Kasumi-1 (cell line): ENCODE measurements at regions not wholly inside any gene's neighbourhood (a gene's known extent, or its start where the extent isn't known, plus 50 kb on each side); places are given as distances from the start of the nearest gene placed in this dataset.

Experiments
- DNase-seq, 2 experiments: peaks; one replicate each; lab custom pipeline; 2025; lab: John Stamatoyannopoulos, UW

- DNase-seq, result no peak
Observed at GRCh38 chr16:54577651-54578128, 291.1 kb upstream of the IRX3 start.

DNA sequence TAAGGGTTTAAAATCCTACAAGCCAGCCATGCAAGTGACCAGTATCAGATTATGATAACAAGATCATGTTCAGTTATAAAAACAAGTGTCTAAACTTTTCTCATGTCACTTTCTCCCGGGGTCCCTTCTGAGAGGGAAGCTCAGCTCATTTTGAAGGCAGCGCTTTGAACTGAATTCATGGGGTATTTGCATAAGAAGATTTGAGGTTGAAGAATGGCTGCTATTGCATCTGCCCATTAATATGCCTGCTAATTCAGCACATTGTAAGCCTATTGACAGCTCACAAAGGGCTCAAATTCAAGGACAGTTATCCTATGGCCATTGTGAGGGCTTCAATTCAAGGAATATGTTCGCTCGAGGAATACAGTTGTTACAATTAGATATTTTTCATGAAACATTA, 290.2 kb upstream of the IRX3 start:
- DNase-seq, result no peak

DNA sequence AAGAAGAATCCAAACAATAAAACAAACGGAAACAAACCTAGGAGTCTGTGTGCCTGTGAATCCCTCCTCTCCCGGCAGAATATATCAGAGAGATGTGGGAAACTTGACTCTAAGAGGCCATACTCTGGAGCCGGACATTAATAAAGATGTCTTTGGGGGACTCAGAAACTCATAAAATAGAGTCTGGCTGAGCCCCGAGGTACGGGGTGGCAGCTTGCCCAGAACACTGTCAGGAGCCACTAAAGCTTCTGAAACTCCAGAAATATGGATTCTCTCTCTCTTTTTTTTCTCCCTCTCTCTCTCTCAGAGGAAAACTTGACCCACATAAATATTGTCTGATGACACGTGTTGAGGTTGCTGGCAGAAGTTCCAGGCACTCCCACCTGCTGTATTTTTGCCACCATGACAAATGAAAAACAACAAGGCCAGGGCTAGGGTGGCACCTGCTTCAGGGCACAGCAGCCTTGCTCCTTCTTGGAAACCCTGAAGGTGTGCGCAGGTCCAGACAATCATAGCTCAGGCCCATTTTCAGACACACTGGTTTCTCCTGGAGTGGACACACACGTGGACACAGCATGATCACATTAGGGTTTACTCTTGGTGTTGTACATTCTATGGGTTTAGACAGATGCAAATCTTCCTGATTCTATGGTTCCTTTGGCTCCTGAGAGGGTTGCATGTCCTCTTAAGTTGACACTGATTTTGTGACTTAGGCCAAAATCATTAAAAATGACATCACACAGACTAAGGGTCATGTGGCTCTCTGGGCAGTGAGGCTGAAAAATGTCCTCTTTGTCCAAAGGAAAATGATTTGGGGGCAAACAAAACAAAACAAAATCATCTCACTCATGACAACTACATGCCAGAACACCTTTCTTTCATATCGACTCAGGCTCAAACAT, 282.6 kb upstream of the IRX3 start:
- DNase-seq, result no peak

GRCh38 chr16:54564841-54565240, 278.3 kb upstream of the IRX3 start:
- DNase-seq, result no peak

DNA sequence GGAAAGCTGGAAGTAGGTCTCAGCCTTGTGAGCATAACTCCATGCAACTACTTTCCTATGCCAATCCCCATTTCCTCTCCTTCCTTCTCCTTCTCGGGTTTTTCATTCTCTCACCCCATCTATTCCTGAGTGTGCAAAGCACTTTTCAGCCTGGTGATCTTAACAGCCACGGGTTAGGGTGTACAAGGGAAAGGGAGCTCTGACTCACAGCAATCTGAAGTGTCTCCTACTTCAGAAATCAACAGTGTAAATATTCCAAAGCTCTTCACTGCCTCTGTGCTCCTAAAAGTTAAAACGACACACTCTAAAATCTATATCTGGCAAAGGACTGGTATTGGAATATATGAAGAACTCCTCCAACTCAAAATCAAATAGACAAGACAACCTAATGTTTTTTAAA, 268.0 kb upstream of the IRX3 start:
- no peak for DNase-seq

GRCh38 chr16:54548281-54548680, 261.7 kb upstream of the IRX3 start:
- DNase-seq, result no peak

- DNase-seq, result no peak
Observed at GRCh38 chr16:54547052-54547451, 260.5 kb upstream of the IRX3 start.

GRCh38 chr16:54546521-54546920, 259.9 kb upstream of the IRX3 start:
- no peak for DNase-seq

DNA sequence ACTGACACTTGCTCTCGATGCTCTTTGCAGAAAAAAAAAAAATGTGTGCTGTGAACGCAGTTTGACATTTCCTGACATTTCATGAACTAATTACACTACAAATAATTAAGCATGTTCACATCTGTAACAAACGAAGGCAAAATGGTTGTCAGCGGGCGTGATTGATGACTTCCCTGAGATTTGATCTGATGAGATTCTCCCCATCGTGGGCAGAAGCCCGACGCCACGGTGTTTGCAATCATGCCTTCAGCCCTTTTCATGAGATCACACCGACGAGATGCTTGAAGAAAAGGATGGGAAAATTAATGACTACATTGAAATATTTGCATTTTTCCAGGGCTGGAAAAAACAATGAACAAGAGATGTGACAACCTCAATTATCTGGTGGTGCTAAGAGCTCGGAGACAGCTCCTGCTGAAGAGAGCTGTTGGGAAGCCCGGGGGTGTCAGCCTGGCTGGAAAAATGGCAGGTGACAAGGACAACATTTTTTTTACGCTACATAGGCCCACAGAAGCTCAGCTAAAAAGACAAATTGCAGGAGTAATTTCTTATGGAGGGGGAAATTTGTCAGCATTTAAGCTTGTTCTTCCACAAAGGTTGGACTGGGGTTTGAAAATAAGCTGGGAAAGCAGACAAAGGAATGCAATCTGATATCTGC, 259.4 kb upstream of the IRX3 start:
- no peak for DNase-seq

DNA sequence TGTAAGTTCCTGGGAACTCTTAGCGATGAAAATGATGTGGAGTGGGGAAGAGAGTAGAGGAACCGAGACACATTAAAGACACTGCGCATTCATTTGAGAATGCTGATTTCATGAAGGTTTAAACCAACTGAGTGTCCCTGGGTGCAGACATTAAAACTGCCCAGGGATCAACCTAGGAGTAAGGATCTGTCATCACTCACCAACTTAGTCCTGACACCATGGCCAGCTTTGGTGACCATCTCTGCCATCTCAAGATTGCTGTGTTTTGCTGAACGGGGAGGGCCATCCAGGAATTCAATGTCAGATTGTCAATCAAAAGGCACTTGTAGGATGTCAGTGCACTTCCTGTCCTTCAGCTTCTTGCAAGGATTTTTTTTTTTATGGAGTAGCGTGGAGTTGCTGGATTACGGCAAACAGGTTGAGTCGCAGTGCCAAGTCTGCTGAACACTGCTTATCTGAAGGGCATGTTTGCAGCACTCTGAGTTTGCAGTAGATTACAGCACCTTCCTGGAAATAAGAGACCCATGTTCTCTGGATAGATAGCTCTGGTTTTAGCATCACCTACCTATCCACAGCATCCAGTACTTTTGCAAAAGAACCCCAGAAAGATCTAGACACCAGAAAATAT, 258.1 kb upstream of the IRX3 start:
- no peak for DNase-seq

DNA sequence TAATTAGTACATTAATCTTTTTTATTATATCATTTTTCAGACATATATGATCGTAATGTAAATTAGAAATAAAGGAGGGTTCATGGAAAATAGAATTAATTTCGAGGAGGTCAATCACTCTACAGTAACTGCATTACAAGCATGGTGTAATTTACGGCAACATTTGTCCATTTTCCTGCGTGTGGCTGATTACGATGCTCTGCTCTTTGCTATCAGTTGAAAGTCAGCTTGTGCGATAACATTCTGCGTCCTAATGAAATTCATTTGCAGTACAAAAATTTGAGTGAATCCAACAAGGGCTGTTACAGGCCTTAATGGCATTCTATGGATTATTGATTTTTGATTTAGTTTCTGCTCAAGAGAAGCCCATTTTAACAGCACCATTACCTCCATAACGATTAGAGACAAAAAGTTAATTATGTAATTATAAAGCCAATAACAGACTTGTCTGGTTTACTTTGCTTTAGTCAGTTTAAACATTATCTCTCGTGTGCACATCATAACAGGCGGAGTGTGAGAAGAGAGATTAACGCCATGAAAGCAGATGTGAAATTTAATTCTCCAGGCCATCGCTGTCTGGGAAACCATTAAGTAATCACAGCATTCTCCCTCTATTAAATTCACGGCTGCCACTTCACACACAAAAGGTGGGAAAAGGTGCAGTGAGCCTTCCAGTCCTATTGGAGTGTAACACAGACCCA, 256.4 kb upstream of the IRX3 start:
- no peak for DNase-seq

- no peak for DNase-seq
Observed at GRCh38 chr16:54540525-54541180, 254.1 kb upstream of the IRX3 start.

DNA sequence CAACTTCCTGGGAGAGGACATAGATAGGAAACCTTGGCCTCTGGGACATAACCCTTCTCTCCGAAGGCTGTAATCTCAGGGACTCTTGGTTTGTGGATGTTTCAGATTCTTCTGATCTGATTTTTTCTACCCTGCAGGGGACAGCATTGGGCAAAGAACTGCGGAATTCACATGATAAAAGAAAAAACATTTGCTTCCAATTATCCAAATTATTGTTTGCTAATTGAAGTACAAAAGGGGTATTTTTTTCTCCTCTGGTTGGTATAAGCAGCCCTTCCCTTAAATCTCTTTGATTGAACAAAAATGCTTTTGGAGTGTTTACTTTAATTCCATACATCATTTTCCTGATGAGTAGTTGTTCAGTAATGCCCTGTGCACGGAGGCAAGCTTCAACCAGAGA, 251.7 kb upstream of the IRX3 start:
- DNase-seq, result no peak

- no peak for DNase-seq
Observed at GRCh38 chr16:54533856-54534490, 247.4 kb upstream of the IRX3 start.

DNA sequence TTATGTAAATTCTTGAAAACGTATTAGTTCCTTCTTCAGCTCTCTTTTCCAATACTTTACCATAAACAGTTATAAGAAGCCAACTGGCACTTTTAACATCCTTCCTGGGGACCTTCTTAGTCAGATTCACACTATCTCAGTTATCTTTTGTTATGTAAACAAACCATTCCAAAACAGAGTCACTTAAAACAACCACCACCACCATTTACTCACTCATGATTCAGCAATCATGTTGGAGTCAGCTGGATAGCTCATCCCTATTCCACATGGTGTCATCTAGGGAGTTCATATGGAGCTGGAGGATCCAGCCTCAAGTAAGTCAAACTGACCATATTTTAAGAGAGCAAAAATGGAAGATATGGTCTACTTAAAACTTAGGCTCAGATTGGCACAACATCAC, 240.3 kb upstream of the IRX3 start:
- DNase-seq, result no peak

GRCh38 chr16:54526087-54526486, 239.5 kb upstream of the IRX3 start:
- DNase-seq, result no peak

DNA sequence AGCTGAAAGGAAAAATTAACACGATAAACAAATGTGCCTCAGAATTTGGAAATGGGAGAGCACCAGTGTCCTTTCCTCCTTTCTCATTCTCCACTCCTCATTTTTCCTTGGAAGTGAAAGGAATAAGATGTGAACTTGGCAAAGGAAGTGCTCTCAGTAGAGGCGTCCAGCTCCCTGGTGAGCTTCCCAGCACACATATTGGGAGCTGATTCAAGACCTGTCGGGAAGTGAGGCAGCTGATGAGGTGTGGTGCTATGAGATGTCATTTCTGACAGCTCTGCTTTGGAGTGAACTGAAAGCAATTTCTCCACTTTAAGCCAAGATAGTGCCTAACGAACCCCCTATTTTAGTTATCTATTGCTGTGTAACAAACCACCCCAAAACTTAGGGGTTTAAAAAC, 238.5 kb upstream of the IRX3 start:
- no peak for DNase-seq

DNA sequence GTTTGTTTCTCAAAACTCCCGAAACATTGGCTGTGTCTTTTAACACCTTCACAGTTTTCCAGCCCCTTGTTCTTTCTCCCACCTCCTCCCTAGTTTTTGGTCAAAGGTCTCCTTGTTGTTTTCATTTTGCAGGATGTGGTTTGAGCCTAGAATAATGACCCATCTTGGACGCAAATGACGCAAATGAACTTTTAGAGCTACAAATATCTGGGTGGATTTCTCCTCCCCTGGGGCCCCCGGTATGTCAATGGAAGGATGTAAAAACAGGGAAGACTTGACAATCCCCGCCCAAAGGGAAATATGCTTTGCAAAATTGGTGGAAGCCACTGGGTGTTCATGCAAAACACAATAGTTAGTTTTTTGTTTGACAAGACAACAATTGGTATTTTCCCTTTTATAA, 236.0 kb upstream of the IRX3 start:
- no peak for DNase-seq

GRCh38 chr16:54521327-54521726, 234.7 kb upstream of the IRX3 start:
- DNase-seq, result no peak

- no peak for DNase-seq
Observed at GRCh38 chr16:54519161-54519695, 232.6 kb upstream of the IRX3 start.

- DNase-seq, result no peak
Observed at GRCh38 chr16:54517181-54517580, 230.6 kb upstream of the IRX3 start.
